Activated T-cell treated with anti-CD3 and anti-CD28 coated beads for 48 hours (primary cell): ENCODE measurements at regions not wholly inside any gene's neighbourhood (a gene's known extent, or its start where the extent isn't known, plus 50 kb on each side); places are given as distances from the start of the nearest gene placed in this dataset.

ENCODE experiments used
- DNase-seq: peaks from one replicate; pipeline ENCODE4 v3.0.0-alpha.2; 2020; ENCODE audit warnings: low read depth

GRCh38 chr11:70931430-70931829 lies 320.9 kb downstream of the SHANK2 start:
- DNase-seq = no peak

DNA sequence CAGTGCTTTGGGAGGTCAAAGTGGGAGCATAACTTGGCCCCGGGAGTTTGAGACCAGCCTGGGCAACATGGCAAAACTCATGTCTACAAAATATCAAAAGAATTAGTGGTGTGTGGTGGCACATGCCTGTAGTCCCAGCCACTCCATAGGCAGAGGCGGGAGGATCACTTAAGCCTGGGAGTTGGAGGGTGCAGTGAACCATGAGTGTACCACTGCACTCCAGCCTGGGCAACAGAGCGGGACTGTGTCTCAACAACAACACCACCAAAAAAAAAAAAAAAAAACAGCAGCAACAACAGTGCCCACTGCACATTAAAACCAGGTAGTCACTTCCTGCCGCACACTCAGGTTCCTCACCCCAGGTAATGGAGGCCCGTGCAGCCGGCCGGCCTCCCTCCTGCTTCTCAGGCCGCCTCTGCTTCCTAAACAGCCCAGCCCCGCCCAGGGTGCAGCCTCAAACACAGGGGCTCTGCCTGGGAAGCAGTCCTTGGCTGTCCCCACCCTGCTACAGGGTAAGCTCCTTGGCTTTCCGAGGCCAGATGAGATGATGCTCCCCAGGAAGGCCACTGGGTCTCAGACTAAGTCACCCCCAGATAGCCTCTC lies 318.3 kb downstream of the SHANK2 start:
- no peak for DNase-seq

- no peak for DNase-seq
Measured at GRCh38 chr11:70935006-70935768, 317.2 kb downstream of the SHANK2 start.

- no peak for DNase-seq
Measured at GRCh38 chr11:70942593-70942992, 309.8 kb downstream of the SHANK2 start.

- no peak for DNase-seq
Measured at GRCh38 chr11:70944141-70944540, 308.2 kb downstream of the SHANK2 start.

DNA sequence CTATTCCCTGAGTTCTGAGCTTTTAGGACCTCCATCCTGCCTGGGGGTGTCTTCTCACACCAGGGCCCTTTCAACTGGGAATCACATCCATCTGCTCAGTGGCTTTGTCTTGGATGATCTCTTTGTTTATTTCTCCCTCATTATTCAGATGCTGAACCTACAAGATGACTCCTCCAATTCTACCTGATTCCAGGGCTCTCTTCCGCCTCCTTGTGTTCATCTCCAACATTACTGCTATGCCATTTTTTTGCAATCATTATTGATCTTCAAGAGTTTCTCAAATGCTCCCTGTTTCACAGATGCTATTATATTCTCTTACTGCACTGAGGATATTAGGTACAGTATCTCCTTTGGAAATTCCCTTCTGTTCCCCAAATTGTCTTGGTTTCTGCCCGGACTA lies 307.7 kb downstream of the SHANK2 start:
- no peak for DNase-seq

DNA sequence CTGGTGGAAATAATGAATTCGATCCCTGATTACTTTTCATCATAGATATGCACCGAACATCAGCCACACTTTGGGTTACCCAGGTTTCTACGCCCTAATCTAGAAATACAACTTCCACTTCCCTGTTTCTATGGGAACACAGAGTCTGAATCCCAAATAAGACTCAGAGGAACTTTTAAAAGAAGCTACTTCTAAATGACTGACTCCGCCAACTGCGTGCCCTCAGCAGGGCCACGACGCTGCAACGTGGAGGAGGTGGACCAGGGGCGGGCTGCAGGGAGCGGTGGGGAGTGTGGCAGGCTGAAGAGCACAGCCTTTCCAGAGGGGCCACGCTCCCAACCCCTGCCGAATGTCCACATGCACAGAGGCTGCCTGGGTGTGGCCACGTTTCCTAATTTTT lies 304.0 kb downstream of the SHANK2 start:
- no peak for DNase-seq

DNA sequence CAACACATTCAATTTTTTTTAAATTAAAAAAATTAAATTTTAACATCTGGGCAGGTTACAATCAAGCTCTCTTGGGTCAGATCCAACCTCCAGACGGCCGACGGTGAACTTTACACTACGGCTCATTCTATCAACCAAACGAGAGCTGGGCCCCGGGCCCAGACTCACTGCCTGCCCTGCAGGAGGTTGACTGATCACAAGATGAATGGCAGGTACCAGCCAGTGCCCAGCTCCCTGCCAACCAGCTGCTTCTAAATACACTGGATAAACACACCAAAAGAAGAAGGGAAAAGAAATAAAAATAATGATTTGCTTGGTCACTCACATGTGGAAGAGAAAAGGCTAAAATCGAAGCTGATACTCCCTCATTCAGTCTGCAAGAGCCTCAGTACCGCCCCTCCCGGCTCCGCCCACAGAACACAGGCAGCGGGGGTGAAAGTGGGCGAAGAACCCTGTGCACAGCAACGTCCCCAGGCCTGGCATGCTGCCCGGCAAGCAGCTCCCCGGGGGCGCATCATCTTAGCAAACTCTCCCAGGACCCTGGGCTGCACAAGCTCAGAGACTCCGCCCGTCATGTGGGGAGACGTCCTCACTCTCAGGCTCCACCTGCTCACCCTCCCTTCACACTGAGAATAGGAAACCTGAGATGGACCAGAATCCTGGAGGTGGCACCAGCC lies 303.4 kb downstream of the SHANK2 start:
- no peak for DNase-seq

- no peak for DNase-seq
Measured at GRCh38 chr11:70951139-70951804, 301.1 kb downstream of the SHANK2 start.

DNA sequence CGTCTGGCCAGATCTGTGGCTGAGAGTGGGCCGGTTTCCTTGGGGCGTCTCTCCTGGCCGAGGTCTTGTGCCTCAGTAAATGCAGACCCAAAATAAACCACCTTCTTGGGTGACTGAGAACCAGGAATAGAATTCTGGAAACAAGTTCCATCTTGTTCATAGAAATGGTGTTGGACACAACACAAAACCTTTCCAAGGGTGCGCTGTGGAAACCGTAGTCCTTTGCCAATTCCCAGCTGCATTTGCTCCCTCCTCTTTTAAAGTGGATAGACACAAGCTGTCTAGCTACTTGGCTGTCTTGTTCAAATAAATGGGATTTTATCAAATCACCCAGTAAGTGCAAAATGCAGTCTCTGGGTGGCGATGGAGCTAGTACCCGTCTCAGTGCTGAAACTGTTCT lies 300.2 kb downstream of the SHANK2 start:
- no peak for DNase-seq

- no peak for DNase-seq
Measured at GRCh38 chr11:70953720-70954119, 298.7 kb downstream of the SHANK2 start.

DNA sequence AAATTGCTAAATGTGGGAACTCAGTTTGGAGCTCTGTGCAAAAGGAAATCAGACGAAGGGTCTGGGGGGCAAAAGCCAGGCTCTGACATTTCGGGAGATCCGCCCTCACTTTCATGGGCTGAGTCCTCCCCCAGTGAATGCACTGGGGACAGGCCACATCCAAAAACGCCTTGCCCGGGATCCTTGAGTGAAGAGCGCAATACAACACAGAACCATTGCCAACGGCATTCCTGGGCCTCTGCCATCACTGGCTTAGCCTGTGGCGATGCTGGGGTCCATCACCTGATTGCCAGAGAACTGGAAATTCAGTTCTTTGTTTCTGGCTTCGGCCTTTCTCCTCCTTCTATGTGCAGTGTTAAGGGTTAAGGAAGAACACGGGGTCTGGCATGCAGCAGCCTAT lies 297.9 kb downstream of the SHANK2 start:
- no peak for DNase-seq
